GM19372 (cell line): ENCODE measurements at regions not wholly inside any gene's neighbourhood (a gene's known extent, or its start where the extent isn't known, plus 50 kb on each side); places are given as distances from the start of the nearest gene placed in this dataset.
"Not testable (repeated sequence)": the region's sequence is repeated elsewhere in the genome, so short reads cannot be mapped to it uniquely, and the experiment has no call there.

Source experiments
- ATAC-seq: cut with Tn5 transposase; IDR thresholded peaks from one replicate; pipeline ENCODE4 v1.9.1; 2021; ENCODE audit warnings: mild to moderate bottlenecking, low read depth, moderate library complexity; ENCODE audit not compliant: unreplicated experiment

DNA sequence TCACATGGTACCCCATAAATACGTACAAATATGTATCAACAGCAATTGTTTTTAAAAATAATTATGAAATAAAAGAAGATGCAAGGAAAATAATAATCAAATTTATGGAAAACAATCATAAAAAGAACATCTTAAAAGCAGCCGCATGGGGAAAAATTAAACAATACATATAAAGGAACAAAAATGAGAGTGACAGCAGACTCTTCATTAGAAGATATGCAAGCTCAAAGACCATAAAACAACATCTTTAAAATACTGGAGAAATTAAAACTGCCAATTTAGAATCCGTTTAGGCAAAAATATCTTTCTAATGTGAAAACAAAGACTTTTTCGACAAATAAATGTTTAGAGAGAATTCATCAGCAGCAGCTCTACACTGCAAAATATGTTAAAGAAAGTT, 190.6 kb upstream of the C11orf58 start:
- no peak for ATAC-seq

DNA sequence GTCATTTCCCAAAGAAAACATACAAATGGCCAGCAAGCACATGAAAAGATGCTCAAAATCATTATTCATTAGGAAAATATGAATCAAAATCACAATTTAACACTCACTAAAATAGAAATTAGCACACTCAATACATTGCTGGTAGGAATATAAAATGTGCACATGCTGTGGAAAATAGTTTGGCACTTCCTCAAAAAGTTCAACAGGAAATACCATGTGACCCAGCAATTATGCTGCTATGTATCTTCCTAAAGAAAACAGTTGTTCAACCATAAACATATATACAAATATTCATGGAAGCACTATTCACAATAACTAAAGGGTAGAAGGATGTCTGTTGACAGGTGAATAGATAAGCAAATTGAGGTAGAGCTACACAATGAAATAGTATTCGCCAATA, 187.3 kb upstream of the SOX6 start:
- ATAC-seq: no peak

DNA sequence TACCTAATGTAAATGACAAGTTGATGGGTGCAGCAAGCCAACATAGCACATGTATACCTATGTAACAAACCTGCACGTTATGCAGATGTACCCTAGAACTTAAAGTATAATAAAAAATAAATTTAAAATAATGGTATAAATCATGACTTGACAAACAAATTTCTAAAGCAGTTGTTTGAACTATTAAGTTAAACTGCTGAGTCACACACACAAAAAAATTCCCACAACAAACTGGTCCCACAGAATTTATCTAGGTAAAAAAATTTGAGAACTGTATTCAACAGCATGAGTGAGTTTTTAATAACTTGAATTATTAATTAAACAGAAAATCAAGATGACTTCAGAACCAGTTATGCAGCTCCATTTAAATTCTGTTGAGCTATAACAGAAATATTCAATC, 186.0 kb upstream of the SOX6 start:
- no peak for ATAC-seq

DNA sequence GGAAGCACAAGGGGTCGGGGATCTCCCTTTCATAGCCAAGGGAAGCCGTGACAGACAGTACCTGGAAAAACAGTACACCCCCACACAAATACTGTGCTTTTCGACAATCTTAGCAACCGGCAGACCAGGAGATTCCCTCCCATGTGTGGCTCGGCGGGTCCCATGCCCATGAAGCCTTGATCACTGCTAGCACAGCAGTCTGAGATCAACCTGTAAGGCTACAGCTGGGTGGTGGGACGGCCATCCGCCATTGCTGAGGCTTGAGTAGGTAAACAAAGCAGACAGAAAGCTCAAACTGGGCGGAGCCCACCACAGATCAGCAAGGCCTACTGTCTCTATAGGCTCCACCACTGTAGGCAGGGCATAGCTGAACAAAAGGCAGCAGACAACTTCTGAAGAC, 180.2 kb upstream of the SOX6 start:
- ATAC-seq: no peak

DNA sequence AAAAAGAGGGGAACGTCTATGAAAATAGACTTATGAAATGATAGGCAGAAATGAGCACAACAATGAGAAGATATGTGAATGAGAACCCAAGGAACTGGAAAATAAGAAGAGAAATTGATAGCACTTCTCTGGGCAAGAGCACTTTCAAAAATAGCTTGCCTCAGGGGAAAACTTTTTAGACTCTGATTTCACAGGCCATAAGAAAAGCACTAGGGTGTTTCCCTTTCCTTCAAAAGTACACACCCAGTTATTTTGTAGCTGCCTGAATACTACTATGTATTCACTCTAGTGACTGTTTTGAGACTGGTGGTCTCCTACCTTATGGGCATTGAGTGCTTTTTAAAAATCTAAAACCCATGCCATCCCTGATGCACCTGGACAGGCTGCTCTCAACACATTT, 172.3 kb upstream of the SOX6 start:
- no peak for ATAC-seq

DNA sequence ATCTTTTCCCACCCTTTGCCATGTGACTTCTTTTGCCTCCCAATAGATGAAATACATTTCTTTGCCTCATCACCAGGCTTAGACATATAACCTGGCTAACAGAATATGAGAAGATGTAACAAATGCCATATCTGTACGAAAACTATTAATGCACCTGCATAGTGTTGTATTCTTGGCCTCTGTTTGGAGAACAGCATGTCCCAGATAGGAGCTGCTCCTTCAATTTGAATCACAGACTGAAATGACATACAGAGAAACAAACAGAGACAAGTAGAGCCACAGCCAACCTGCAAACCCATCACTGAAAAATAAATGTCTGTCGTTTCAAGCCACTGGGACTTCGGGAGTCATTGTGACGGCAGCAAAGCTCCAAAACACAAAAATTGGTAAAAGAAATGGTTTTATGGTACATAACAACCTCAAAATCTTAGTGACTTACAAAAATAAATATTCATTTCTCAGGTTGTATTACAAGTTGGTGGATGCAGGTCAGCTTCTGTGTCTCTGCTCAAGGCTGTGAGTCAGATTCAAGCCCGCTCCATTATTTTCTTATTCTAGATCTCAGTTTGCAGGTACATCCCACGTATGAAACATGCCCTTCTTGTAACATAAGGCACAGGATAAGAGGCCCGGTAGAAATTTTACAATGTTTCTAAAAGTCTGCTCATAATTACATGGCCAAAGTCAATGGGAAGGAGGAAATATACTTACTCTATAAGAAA, 171.3 kb upstream of the SOX6 start:
- no peak for ATAC-seq

DNA sequence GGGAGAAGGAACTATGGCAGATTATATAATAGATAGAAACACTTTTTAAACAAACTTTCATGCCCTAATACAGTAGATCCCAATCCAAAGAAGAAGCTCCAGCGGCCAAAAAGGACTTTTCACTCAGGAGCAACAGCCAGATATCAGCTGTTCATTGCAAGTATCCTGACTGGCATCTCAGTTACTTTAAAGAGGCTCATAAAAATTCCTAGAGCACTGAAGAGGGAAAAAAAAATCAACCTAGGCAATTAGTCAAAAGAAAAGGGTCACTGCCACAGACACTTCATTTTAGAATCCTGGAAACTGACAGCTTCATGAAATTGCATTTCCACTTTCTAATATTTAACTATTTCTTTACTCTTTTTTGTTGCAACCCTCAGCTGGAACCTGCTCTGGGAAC, 170.6 kb upstream of the SOX6 start:
- no peak for ATAC-seq

DNA sequence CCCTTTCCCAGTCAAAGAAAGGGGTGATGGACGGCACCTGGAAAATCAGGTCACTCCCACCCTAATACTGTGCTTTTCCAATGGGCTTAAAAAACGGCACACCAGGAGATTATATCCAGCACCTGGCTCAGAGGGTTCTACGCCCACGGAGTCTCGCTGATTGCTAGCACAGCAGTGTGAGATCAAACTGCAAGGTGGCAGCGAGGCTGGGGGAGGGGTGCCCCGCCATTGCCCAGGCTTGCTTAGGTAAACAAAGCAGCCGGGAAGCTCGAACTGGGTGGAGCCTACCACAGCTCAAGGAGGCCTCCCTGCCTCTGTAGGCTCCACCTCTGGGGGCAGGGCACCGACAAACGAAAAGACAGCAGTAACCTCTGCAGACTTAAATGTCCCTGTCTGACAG, 164.4 kb upstream of the SOX6 start:
- not testable (repeated sequence) for ATAC-seq

DNA sequence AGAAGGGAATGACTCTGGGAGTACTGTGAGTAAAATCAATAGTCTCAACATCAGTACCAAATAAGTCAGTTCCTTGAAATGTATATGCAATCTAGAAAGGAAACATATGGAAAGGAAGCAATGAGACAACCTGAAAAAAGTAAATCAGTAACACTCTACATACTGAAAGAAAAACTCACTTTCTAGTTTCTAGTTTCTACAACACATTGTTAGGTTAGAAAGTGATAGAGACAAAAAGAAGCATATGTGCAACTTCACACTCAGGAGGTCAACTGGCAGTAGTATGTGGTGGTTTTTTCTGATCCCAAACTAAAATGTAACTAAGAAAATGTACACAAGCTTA, 156.5 kb upstream of the SOX6 start:
- no peak for ATAC-seq

DNA sequence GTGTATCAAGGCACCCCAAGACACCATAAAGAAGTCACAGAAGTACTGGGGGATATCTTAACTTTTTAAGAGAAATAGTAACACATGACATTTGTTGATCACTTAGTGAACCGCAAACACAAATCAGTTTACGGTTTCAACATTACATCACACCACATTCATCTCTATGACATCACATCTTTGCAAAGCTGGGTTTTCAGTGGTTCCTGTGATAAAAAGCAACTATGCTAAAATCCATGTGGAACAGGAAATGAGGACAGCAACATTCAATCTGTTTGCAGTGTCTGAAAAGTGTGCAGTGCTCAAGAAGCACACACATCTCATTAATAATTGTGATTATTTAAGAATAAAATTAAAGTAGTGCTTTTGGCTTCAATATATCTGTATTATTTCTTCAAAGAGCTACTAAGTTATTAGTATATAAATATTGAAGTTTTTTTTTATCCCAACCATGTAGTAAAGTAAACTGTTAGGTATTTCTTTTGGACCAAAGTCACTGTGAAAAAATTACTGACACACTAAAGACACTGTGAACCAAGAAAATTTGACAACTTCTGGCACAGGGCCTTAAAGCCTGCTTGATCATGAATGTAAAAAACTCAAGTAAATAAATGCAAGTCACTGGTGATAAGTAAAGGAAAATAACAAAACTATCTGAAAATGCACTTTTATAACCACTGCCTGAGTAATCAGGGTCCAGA, 156.0 kb upstream of the SOX6 start:
- no peak for ATAC-seq

DNA sequence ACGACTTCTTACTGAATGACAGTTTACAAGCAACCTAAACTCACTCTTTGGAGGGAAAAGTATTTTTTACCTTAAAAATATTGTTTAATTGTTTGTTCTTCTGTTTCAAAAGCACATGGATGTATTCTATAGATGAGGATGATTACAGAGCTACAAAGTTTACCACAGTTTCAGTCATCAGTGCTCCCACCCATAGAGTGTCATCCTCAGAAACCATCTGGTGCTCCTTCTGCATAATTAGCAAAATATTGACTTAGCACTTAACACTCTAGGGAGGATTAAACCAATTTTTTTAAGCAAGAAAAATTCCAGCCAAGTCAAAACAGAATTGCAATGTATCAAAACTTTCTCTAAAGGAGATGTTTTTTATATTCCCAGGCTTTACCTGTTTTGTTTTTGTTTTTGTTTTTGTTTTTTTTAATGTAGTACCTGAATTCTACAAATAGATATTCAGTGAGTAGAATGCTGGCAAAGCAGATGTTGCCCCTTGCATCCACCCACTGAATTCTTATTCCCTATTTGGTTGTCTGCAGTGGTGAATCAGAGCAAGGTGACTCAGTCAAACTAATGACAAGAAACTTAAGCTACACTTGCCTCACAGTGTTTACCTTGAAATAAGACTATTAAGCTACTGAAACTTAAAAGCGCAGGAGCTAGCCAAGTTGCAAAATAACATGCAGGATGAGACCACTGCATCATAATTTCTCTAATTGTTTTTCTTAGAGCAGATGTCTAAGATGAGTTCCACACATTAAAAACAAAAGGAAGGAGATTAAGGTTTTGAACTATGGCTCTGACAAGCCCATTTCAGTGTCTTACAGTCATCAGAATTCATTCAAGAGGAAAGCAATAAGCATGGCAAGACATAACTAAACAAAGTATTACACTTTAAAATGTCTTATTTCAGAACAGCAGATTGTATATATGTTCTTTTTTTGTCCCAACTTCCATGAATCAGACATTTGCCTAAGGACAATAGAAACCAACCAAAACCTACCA, 155.1 kb upstream of the SOX6 start:
- ATAC-seq: no peak

DNA sequence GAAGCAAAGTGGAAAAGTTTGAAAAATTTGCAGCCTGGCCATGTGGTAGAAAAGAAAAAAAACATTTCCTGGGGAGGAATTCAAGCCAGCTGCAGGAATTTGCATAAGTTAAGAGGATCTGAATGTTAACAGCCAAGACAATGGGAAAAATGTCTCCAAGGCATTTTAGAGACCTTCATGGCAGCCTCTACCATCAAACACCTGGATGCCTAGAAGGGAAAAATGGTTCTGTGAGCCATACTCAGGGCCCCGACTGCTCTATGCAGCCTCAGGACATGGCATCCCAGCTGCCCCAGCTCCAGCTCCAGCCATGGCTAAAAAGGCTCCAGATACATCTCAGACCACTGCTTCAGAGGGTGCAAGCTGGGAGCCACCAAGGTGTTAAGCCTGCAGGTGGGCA, 149.1 kb upstream of the SOX6 start:
- ATAC-seq: no peak

DNA sequence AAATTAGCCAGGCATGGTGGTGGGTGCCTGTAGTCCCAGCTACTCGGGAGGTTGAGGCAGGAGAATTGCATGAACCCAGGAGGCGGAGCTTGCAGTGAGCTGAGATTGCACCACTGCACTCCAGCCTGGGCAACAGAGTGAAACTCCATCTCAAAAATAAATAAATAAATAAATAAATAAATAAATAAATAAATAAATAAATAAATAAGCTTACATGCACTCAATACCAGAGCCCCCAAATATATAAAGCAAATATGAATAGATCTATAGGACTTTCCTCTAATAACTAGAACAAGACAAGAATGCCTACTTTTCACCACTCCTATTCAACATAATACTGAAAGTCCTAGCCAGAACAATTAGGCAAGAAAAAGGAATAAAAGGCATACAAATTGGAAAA, 147.5 kb upstream of the SOX6 start:
- ATAC-seq: not testable (repeated sequence)

DNA sequence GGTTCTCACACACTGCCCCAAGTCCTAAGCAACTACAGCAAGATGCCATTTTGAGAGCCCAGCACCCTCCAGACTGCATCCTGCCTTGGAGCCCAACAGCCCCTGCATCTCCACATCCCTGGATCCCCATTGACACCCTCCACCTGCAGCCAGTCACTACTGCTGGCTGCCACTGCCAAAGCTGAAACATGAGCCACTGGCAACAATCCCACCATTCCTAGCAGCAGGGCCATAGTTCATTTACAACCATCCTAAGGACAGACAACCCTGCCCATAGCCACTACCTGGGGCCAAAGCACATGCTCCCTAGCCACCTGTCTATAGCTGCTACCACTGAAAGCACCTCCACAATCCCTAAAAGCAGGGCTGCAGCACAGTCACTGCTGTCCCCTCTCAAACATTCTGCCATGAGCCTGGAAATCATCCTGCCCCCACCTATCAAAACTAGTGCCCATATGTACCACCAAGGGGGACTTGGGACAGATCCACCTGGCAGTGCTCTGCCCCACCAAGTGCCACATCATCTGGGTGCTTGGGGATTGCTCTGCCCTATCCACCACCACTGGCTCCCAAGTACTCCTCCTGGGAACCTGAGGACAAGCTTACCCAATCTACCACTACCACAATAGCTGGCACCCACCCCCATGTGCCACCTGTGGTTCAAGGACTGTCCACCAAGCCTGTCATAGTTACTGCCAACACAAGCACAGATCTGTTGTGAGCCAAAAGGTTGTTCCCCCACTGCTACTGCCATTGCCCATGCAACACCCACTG, 138.8 kb upstream of the SOX6 start:
- no peak for ATAC-seq

DNA sequence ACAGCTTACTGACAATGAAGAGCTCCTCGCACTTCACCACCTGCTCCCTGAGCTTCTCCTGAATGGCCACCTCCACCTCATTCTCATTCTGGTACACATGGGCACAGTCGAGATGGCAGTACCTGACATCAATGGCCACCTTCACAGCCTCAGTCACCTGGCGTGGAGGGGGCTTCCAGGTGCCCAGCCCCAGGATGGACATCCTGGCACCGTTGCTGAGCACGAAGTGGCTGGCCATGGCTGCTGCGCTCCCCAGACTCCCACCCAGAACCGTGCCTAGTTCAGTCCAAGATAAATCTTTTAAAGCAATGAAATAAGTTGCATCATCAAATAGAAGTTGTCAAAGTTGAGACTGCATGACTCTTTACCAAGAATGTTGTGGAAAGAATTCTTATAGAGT, 128.1 kb upstream of the SOX6 start:
- no peak for ATAC-seq

DNA sequence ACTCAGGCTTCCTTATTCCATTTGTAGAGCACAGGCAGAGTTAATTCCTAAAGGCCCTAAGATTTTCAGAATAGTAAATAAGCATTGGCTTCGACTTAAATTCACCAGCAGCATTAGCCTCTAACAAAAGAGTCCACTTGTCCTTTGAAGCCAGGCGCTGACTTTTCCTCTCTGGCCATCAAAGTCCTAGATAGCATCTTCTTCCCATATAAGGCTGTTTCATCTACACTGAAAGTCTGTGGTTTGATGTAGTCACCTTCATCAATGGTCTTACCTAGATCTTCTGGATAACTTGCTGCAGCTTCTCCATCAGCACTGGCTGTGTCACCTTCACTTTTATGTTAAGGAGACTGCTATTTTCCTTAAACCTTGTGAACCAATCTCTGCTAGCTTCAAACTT, 118.3 kb upstream of the SOX6 start:
- no peak for ATAC-seq

DNA sequence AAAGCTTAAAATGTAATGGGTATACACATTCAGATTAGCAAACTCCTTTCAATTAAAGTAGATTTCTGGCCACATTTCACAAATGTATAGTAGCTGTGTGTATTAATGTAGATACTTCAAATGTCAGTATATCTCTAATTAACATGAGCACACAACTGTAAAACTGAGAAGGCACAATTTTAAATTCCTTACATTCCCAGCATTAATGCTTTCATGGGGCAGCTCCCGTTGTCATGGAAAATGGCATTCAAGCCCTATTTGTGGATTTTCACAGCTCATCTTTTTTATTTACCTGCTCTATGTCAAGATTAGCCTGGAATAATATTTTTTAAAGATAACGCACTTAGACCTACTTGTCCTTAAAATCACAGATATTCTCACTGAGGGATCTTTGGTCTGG, 113.6 kb upstream of the SOX6 start:
- ATAC-seq: no peak

DNA sequence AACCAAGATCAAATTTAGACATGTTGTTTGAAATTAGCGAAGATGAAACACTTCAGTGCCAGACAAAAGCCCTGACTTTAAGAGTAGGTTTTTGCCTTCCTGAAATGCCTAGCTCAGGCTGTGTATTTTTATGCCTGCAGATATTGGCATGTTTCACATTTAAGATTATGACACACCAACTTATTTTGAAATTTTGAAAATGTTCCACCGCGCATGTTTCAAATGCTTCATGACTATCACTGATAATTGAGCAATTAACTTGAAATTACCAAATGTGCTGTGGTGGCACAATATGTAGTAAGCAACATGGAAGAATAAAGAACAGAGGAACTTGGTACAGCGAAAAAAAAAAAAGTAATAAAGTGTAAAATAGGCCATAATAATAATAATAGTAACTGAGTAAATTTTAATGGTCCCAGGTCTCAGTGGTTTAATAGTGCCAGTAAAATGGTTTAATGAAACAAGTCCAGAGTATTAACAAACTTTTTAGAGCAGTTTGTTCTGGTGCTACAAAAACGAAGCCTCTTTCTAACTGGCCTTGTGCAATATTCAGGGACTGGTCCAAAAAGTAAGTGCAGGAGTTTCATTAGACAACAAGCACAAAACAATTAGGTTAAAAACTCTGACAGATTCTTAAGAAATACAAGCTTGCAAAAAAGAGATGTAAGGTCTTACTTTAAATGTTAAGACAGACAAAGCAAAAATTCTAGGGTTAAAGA, 112.5 kb upstream of the SOX6 start:
- ATAC-seq: no peak

DNA sequence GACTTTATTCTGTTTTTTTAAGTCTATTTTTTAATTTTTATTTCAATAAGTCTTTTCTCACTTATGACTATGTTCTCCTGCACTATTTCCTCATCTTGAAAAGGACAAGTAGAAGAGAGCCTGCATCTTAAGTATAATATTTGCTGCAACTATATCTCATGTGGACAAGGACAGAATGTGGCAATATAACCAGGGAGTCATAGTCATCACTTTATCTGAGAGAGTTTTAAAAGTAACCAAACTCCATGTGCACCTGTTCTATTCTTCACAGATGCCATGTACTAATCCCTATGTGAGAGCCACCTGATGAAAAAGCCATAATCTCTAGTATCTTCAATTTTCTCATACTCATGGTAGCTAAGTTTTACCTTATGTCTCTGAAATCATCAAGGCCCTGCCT, 104.2 kb upstream of the SOX6 start:
- ATAC-seq: no peak

DNA sequence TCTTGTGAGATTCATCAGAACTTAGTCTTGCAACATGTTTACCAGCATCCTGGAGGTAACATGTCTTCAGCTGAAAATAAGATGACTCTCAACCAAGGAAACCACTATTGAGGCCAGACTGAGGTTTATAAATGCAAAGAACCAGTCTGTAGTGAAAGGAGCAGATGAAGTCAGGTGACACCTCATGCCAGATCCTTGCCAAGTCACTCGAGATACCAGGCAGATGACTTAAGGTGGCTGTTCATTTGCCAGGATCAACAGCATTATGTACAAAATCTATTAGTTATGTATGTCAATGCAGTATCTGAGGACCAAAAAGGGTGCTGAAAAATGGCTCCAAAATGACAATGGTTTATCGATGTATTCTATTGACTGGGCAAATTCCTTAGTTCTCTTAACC, 100.0 kb upstream of the SOX6 start:
- no peak for ATAC-seq
